NCI-H1105 treated with DMSO at 0.1 percent for 48 hours (cell line): ENCODE measurements at regions not wholly inside any gene's neighbourhood (a gene's known extent, or its start where the extent isn't known, plus 50 kb on each side); places are given as distances from the start of the nearest gene placed in this dataset.

ENCODE experiments used
- DNase-seq: peaks from one replicate; lab custom pipeline; 2025; lab: John Stamatoyannopoulos, UW

- no peak for DNase-seq
Observed at GRCh38 chr18:25873833-25874232, 216.6 kb downstream of the SS18 start.

DNA sequence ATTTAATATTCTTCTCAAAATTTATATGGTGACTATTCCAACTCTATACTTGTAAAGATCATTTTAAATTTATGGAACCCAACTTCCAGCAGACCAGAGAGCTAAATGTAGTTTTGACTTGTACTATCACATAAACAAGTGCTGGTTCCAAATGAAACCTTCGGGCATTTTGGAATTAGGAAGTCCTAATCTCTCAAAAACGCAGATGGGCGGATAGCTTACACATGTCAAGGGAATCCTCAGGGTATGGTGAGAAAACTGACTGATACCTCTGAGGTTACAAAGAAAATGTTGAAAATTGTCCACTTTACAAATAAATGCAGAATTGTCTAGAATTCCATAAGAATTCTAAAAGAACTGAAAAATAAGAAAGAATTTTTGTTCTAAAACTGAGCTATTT lies 224.1 kb downstream of the SS18 start:
- DNase-seq, result no peak

- no peak for DNase-seq
Observed at GRCh38 chr18:25862881-25863600, 227.4 kb downstream of the SS18 start.

DNA sequence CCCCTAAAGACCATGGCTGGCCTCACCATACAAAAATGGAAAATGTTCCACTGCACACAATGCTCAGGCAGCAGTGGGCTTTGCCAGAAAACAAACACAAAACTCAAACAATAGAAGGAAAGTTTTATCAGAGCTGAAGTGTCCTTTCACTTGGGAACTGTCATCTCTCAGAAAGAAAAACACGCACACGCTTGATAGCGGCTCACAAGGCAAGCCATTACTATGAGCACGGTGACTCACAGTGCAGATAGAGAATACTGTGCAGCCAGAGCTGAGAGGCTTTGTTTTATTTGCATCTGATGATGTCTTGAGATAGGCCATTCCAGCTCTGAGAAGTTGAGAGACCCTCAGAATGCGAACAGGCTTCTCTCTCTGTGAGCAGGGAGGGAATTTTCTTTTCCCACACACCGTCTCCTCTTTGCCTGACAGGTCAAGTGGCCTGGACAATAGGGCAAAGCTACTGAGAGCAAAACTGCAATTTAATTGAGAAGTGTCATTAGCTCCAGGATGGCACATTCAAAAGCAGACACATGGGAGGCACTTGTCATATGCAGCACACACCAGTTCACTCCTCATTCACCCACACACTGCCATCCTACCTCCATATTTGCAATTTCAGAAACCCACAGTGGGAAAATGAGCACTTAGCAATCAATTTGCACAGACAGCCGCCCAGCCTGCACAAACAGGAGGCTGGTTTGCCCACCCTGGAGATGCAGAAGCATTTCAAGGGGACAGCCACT lies 236.6 kb downstream of the SS18 start:
- DNase-seq, result no peak

GRCh38 chr18:25843791-25844190 lies 246.6 kb downstream of the SS18 start:
- DNase-seq, result no peak

DNA sequence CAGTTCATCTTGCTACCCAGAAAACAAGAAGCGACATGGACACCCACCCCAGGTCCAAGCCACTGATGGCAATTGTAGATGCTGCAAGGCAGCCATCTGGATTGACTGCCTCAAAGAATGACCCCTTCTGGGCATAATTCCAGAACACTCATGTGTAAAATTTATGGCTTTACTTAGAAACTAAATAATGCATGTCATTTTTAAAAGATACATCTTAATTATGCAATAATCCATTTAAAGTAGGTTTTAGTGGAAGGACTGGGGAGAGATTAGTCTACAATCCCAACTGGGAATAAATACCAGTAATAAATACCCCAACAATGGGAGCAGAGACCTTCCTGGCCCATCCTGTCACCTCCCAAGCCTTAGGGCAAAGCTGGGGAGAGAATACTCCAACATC lies 247.7 kb downstream of the SS18 start:
- no peak for DNase-seq

- no peak for DNase-seq
Observed at GRCh38 chr18:25834061-25834460, 256.4 kb downstream of the SS18 start.

DNA sequence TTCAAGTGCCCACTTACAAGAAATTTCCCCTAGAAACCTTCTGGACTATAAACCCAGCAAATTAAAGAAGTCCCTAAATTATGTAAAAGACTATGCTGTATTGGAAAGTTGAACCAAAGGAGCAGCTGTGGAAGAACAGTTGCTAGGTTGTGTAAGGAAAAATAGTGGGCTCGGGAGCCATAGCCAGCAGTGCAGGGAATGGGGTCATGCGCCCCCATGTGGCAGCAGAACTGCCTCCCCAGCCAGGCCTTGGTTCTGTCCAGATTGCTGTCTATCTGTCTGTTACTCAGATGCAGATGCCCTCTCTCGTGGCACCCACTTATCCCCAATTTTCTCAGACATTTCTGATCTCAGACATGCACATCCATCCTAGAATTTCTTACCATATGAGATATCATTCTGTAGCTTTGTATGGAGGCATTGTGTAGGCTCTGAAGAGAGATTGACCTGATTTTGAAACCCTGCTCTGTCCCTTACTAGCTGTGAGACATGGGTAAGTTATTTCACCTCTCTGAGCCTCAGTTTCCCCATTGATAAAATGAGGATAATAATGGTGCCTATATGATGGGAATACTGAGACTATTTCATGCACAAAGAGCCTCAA lies 258.3 kb downstream of the SS18 start:
- DNase-seq, result peak; percentile 19

DNA sequence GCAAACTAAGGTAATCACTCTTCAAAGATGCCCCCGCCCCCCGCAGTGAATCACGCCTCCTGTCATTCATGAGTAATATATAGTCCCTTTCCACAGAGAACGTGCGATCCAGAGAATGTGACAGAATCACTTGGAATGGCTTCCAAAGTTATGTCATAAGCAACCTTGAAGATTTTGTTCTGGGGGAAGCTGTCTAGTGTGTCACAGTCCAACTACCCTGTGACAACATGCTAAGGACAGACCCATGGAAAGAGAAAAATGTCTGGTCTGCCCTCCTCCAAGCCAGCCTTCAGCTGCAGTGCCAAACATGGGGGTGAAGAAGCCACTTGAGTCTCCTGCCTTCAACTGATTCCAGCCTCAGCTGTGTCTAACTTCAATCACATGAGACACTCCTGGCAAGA lies 259.1 kb downstream of the SS18 start:
- no peak for DNase-seq

- no peak for DNase-seq
Observed at GRCh38 chr18:25830787-25831186, 259.6 kb downstream of the SS18 start.

DNA sequence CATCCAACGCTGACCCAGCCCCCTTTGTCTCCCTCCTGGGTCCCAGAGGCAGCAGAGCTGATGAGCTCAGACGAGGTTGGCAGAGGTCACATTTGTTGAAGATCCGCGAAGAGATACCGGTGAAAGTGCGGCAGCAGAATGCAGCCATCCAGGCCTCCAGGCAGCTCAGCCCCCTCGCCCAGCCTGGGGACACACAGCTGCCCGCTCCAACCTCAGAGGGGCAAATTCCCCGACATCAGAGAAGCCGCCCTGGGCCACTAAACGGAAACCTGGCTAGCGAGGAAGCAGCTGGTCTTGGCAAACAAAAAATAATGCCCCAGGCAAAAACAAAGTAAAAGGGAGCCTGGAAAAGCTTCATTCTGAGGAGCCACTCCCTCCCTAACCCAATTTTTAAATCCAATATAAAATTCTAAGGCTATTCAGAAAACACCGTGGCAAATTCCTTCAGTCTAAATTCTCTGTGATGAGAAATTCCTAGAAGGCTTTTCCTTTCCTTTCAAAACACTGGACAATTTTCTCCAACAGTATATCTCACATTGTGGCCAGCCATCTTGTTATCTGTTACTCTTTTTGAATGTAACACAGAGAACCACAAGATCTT lies 262.4 kb downstream of the SS18 start:
- no peak for DNase-seq

DNA sequence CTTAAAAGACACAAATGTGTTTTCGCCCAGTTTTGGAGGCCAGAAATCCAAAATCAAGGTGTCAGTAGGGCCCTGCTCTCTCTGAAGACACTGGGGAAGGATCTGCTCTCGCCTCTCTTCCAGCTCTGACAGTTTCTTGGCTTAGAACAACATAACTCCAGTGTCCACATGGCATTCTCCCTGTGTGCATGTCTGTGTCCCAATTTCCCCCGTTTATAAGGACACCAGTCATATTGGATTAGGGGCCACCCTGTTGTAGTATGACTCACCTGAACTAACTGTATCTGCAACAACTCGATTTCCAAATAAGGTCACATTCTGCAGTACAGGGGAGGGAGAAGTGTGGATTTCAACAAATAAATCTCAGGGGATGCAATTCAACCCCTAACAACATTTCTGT lies 263.2 kb downstream of the SS18 start:
- DNase-seq, result no peak

DNA sequence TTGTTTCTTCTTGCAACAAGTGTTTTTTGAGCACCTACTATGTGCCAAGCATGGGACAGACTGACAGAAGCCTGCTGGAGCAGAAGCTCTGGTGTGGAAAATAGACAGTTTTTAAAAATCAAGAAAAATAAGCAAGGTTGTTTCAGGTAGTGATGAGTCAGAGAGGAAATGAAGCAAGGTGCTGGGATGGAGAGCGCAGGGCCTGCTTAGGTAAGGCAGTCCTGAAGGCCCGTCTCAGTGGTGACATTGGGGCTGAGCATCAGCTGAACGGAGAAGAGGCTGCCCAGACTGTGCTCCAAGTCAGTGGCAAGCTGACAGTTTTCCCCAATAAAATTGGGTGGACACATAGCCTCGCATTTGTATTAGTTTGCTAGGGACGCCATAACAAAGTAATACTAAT lies 263.6 kb downstream of the SS18 start:
- no peak for DNase-seq

GRCh38 chr18:25825979-25826776 lies 264.2 kb downstream of the SS18 start:
- no peak for DNase-seq

DNA sequence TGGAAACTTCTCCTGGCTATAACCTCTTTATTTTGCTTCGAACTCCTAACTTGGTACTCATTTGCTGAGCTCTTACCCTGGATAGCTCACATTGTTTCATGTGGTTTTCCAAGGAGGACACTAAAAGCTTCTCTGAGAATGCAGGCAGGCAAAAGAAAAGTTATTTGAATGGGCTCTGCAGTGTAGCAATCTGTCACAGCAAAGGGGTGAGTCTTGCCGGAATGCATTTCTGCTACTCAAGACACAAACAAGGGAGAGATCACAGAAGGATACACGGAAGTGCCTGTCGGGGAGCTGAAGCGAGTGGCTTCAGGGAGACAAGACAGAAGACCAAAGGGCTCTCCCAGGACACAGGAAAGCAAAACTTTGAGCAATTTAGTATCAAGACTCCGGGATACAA lies 265.4 kb downstream of the SS18 start:
- no peak for DNase-seq

DNA sequence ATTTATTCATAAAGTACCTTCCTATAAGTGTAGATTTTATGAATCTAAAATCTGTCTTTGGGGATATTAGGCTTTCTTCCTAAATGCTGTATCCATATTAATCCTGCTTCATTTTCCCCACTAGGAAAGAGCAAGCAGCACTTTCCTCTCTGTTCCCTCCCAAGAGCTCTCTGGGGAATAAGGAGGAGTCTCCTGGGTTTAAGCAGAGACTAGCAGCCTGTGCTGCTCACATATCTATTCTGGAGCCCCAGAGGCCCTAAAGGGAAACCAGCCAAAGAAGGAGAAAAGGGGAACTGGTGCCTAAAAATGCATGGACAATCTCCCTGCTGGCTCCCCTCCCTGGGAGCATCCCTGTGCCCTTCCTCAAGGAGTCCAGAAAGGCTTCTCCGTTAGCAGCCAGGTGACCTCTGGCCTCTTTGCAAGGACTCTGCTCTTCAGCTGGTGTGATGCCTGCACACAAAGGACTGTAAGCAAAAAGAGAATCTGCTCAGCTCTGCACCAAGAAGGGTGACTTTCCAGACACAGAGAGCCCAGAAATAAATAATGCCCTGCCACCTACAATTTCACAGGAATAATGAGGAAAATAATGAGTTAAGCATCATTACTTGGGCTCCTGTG lies 270.6 kb downstream of the SS18 start:
- no peak for DNase-seq

GRCh38 chr18:25818505-25818904 lies 271.9 kb downstream of the SS18 start:
- no peak for DNase-seq

- no peak for DNase-seq
Observed at GRCh38 chr18:25817546-25818237, 272.7 kb downstream of the SS18 start.

DNA sequence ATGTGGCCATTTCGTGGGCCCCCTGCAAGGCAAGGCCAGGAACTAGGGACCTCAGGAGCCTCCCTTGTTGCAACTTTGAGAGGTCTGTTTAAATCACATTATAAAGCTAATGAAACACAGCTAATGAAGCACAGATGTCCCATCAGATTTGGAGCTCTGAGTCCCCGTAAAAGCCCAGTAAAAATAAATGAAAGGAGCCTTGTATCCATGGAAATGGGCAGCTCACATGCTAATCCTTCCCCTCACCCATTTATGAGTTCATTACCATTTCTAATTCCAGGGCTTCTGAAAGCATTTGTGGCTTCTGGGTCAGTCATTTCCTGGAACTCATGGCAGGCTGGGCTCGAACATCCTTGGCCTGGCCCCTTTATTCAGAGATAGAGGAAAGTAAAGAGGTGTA lies 274.8 kb downstream of the SS18 start:
- no peak for DNase-seq

DNA sequence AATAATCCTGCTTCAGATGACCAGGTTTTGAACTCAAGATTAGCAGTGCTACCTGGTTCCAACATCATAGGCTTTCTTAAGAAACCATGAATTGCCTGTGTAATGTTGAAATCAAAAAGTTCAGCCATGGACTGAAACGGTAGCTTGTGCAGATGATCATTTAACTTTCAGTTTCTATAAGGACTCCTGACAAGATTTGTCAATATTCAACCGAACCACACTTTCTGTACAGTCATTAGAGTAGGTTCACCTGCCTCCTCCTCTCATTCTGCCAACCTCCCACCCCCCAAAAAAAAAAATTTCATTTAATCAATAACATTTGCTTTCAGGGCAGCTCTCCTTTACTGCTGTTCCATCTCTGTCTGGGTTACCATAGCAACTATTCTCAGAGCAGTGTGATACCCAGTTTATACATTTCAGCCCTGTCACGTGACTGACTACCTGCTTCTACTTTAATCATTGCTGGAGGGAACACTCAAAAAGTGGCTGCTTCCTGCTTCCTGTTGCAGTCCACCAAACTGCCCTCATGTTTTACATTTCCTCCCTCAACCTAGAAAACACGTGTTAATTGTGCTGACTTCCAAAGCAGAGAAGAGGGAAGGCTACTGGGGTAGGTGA lies 275.5 kb downstream of the SS18 start:
- peak; percentile 43 for DNase-seq

DNA sequence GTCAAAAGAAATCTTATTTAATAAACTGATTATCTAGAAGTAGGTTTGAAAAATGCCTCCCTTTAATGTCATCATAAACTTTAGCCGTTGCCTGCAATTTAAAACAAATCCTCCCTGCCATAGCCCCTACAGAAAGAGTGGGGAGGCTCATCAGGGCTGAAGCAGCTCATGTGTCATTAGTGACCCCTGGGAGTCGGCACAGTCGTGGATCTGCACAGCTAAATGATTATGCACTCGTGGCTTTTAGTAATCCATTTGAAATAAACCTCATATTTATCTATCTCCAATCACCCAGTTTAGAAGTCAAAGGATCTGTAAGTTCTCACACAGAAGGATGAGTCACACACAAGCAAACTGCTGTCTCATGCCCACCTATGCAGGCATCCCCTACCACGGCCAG lies 277.3 kb downstream of the SS18 start:
- no peak for DNase-seq
